Hepatocyte (in vitro differentiated cells): ENCODE measurements at regions not wholly inside any gene's neighbourhood (a gene's known extent, or its start where the extent isn't known, plus 50 kb on each side); places are given as distances from the start of the nearest gene placed in this dataset.

Experiments used
- EZH2 ChIP-seq: fragments of 200-600 bp; sonication (generic); IDR thresholded peaks from 2 replicates; pipeline ENCODE4 v1.6.1; 2016; ENCODE audit warnings: antibody characterized with exemption, mild to moderate bottlenecking, borderline replicate concordance
- EZH2phosphoT487 ChIP-seq: fragments of 200-600 bp; sonication (generic); IDR thresholded peaks from one replicate; pipeline ENCODE4 v1.6.1; 2018; ENCODE audit warnings: antibody characterized with exemption, mild to moderate bottlenecking, low read depth, moderate library complexity; ENCODE audit not compliant: unreplicated experiment, severe bottlenecking
- TF ChIP-seq, protein P1 (sequence below): fragments of 200-600 bp; sonication (generic); IDR thresholded peaks from 2 replicates; pipeline ENCODE4 v1.5.1; 2016; ENCODE audit warnings: antibody characterized with exemption, mild to moderate bottlenecking; ENCODE audit not compliant: poor library complexity

DNA sequence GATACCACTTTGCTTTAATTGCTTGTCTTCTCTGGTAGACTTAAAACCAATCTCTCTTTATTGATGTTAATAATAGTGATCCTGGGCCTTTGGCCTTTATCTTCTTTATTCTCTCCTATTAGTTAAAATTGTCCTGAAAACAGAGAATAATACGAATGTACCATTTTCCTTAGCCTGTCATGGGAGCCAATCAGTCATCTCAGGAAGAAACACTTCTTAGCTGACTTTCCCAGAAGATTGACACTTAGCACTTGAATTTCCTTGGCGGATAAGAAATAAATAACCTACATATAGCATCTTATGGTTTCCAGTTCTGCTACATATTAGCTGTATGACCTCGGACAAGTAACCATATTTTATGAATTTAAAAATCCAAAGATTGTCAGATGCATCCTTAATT, 338.4 kb upstream of the SLC14A2 start:
- TF ChIP-seq, protein P1, sequence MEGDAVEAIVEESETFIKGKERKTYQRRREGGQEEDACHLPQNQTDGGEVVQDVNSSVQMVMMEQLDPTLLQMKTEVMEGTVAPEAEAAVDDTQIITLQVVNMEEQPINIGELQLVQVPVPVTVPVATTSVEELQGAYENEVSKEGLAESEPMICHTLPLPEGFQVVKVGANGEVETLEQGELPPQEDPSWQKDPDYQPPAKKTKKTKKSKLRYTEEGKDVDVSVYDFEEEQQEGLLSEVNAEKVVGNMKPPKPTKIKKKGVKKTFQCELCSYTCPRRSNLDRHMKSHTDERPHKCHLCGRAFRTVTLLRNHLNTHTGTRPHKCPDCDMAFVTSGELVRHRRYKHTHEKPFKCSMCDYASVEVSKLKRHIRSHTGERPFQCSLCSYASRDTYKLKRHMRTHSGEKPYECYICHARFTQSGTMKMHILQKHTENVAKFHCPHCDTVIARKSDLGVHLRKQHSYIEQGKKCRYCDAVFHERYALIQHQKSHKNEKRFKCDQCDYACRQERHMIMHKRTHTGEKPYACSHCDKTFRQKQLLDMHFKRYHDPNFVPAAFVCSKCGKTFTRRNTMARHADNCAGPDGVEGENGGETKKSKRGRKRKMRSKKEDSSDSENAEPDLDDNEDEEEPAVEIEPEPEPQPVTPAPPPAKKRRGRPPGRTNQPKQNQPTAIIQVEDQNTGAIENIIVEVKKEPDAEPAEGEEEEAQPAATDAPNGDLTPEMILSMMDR: no peak
- TF ChIP-seq EZH2 (no peak), EZH2phosphoT487 (no peak)
